ENCODE measurements at regions not wholly inside any gene's neighbourhood (a gene's known extent, or its start where the extent isn't known, plus 50 kb on each side); places are given as distances from the start of the nearest gene placed in this dataset.

DNA sequence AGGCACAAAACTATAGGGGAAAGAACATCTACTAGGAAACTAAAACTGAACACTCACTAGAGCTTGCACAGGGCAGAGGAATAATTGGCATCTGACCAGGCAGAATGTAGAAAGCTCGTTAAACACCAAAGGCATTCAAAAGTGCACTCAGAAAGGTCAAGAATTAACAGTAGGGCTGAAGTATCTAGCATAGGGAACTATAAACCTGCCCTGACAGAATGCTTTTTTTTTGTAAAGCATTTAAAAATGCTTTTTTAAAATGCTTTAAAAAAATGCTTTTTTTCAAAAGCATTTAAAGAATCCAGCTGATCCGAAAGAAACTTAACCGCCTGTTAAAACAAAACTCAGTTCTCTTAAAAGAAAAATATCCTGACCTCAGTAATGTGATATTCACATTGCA, 74.6 kb upstream of the EGFR start:
- TF ChIP-seq, protein P1, sequence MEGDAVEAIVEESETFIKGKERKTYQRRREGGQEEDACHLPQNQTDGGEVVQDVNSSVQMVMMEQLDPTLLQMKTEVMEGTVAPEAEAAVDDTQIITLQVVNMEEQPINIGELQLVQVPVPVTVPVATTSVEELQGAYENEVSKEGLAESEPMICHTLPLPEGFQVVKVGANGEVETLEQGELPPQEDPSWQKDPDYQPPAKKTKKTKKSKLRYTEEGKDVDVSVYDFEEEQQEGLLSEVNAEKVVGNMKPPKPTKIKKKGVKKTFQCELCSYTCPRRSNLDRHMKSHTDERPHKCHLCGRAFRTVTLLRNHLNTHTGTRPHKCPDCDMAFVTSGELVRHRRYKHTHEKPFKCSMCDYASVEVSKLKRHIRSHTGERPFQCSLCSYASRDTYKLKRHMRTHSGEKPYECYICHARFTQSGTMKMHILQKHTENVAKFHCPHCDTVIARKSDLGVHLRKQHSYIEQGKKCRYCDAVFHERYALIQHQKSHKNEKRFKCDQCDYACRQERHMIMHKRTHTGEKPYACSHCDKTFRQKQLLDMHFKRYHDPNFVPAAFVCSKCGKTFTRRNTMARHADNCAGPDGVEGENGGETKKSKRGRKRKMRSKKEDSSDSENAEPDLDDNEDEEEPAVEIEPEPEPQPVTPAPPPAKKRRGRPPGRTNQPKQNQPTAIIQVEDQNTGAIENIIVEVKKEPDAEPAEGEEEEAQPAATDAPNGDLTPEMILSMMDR (IDR thresholded peaks at IDR 0.05; ENCODE audit: low read length) = no peak
- TF ChIP-seq EZH2 (IDR thresholded peaks at IDR 0.05; ENCODE audit: borderline replicate concordance, low read length) = no peak

All from OCI-LY1 (cell line).